ENCODE measurements at regions not wholly inside any gene's neighbourhood (a gene's known extent, or its start where the extent isn't known, plus 50 kb on each side); places are given as distances from the start of the nearest gene placed in this dataset.

DNA sequence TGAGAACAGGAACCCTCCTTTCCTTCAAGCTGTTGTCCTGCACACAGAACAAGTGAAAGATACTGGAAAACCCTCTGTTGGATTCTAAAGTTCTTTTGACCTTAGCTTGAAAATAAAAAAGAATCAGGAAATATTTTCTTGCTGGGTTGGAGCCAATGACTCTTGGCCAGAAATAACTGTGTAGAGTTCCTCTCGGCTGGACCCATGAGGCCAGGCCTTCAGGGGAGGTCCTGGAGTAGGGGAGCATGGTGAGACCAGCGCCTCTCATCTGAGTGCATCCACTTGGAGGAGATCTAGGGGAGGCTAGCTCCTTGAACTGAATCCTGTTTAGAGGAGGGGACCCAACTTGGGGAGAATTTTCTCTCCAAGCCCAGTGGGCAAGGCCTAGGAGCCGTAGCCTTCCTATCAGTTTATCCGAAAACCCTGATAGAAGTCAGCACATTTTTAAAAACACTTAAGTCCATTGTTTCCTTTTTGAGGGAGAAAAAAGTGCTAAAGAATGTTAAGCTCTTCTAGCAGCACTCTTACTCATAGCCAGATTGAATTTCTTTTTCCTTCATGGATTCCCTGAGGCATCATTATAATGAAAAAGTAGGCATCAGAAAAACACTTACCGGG is 635.7 kb upstream of the ANKRD30A start:
- TF ChIP-seq, protein P1, sequence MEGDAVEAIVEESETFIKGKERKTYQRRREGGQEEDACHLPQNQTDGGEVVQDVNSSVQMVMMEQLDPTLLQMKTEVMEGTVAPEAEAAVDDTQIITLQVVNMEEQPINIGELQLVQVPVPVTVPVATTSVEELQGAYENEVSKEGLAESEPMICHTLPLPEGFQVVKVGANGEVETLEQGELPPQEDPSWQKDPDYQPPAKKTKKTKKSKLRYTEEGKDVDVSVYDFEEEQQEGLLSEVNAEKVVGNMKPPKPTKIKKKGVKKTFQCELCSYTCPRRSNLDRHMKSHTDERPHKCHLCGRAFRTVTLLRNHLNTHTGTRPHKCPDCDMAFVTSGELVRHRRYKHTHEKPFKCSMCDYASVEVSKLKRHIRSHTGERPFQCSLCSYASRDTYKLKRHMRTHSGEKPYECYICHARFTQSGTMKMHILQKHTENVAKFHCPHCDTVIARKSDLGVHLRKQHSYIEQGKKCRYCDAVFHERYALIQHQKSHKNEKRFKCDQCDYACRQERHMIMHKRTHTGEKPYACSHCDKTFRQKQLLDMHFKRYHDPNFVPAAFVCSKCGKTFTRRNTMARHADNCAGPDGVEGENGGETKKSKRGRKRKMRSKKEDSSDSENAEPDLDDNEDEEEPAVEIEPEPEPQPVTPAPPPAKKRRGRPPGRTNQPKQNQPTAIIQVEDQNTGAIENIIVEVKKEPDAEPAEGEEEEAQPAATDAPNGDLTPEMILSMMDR (conservative IDR thresholded peaks at IDR 0.05; ENCODE audit: low read depth, low read length): no peak
- no peak for DNase-seq (ENCODE audit: low read depth)
- H3K4me3 ChIP-seq (ENCODE audit: low read depth, low read length): no peak overlapping the region

DNA sequence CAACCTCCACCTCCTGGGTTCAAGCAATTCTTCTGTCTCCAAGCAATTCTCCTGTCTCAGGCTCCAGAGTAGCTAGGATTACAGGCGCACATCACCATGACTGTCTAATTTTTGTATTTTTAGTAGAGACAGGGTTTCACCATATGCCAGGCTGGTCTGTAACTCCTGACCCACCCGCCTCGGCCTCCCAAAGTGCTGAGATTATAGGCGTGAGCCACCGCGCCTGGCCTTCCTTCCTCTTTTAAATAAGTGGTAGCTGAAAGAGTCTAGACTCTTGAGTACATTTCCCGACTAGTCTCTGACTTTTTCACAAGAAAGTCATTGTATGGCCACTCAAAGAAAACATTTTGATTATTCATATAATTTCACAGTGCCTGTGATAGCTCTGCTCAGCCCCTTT is 636.2 kb upstream of the ANKRD30A start:
- no peak for DNase-seq (ENCODE audit: low read depth)
- TF ChIP-seq, protein P1 (conservative IDR thresholded peaks at IDR 0.05; ENCODE audit: low read depth, low read length): no peak

DNA sequence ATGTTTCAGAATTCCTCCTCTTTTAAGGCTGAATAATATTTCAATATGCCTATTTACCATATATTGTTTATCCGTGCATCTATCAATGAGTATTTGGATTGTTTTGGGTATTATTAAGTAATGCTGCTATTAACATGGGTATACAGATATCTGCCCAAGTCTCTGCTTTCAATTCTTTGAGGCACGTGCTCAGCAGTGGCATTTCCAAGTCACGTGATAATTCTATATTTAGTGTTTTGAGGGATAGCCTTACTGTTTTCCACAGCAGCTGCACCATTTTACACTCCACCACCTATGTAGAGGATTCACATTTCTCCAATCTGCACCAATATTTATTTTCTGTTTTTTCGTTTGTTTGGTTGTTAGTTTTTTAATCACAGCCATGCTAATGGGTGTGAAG is 636.8 kb upstream of the ANKRD30A start:
- DNase-seq (ENCODE audit: low read depth): no peak
- no peak overlapping the region for H3K4me3 ChIP-seq (ENCODE audit: low read depth, low read length)
- TF ChIP-seq, protein P1 (conservative IDR thresholded peaks at IDR 0.05; ENCODE audit: low read depth, low read length): no peak

More for the DNA sequence above, 636.2 kb upstream of the ANKRD30A start:
- H3K4me3 ChIP-seq (ENCODE audit: low read depth, low read length): no peak overlapping the region

DNA sequence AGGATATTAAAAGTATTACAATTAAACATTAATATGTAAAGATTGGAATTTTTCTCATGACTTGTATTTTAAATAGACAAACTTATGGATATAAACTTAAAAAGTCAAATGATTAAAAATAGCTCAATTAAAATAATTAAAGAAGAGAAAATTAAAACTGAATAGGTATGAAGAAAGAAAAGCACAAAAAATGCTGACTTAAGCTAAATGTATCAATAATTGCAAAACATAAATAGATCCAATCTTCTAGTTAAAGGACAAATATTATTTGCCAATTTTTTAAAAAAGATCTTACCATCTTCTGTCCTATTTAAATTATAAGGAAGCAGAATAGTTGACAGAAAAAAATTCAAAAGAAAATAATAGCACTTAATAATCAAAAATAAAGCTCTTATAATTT is 646.3 kb upstream of the ANKRD30A start:
- H3K4me3 ChIP-seq (ENCODE audit: low read depth, low read length): no peak overlapping the region
- TF ChIP-seq, protein P1 (conservative IDR thresholded peaks at IDR 0.05; ENCODE audit: low read depth, low read length): no peak
- no peak for DNase-seq (ENCODE audit: low read depth)

DNA sequence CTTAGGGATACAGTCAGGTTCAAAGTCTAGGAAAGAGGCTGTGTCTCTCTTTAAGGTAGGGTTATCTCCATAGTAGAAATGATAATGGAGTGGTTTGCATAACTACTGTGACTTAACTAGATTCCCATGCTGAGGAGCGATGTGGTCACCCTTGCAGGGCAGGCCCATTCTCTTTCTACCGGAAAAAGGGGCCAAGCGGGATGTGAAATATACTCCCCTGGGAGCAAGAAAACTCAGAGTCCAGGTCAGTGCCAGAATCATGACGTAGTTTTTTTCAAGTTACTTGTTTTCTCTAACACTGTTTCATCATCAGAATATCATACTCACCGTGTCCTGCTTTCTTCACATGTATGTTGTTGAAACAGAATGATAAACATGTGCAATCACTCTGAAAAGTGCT is 649.0 kb upstream of the ANKRD30A start:
- DNase-seq (ENCODE audit: low read depth): no peak
- no peak overlapping the region for H3K4me3 ChIP-seq (ENCODE audit: low read depth, low read length)
- TF ChIP-seq, protein P1 (conservative IDR thresholded peaks at IDR 0.05; ENCODE audit: low read depth, low read length): no peak

DNA sequence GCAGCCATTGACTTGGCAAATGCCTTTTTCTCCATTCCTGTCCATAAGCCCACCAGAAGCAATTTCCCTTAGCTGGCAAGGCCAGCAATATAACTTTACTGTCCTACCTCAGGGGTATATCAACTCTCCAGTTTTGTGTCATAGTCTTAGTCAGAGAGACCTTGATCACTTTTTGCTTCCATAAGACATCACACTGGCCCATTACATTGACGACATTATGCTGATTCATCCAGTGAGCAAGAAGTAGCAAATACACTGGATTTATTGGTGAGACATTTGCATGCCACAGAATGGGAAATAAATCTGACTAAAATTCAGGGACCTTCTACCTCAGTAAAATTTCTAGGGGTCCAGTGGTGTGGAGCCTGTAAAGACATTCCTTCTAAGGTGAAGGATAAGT is 649.7 kb upstream of the ANKRD30A start:
- TF ChIP-seq, protein P1 (conservative IDR thresholded peaks at IDR 0.05; ENCODE audit: low read depth, low read length): no peak
- DNase-seq (ENCODE audit: low read depth): no peak
- no peak overlapping the region for H3K4me3 ChIP-seq (ENCODE audit: low read depth, low read length)

DNA sequence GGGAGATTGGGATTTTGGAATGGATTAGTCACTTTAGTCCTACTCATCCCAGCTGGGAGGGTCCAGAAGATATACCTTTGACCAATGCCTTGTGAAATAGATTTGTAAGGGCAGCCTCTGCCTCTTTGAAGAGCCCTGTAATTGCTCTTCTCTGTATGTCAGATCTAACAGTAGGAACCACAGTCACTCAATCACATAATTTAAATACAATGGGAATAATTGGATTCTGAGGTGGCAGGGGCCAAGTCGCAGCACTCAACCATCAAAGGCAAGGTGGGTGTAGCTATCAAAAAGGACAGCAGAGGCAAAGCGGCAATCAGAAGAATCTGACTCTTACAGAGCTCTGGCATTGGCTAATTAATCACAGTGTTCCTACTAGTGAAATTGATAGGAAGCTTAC is 650.9 kb upstream of the ANKRD30A start:
- DNase-seq (ENCODE audit: low read depth): no peak
- no peak overlapping the region for H3K4me3 ChIP-seq (ENCODE audit: low read depth, low read length)
- TF ChIP-seq, protein P1 (conservative IDR thresholded peaks at IDR 0.05; ENCODE audit: low read depth, low read length): no peak
